ENCODE measurements at regions not wholly inside any gene's neighbourhood (a gene's known extent, or its start where the extent isn't known, plus 50 kb on each side); places are given as distances from the start of the nearest gene placed in this dataset.

- H3K4me3 ChIP-seq (replicated peaks in 1 of 2; ENCODE audit: low read depth in 2 of 2, low read length in 2 of 2) = no peak overlapping the region
- no peak for TF ChIP-seq CTCF (IDR thresholded peaks at IDR 0.05; ENCODE audit: low read depth, low read length)
- peak; percentile 36 to 56 for DNase-seq (ENCODE audit: low read depth in 2 of 2)
These were observed 241.9 kb downstream of the UQCRFS1 start for GRCh38 chr19:28971049-28971448.

DNA sequence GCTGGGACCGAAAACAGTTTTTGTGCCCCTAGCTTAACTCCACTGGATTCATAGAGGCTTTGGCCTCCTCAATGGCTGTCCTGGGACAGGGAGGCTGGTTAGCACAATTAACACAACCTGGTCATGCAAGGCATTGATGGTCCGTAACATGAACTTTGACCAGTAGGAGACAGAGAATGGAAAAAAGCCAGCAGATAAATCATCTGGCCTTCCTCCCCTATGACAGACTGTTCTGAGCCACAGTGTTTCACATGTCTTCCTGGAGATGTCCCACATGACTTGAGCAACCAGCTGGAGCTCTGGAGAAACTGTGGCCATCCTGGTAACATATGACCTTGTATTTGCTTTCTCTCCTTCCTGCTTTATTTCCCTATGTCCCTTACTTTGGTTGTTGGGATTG is 244.2 kb downstream of the UQCRFS1 start:
- no peak for DNase-seq (ENCODE audit: low read depth in 2 of 2)
- no peak for TF ChIP-seq CTCF (IDR thresholded peaks at IDR 0.05; ENCODE audit: low read depth, low read length)
- H3K4me3 ChIP-seq (replicated peaks in 1 of 2; ENCODE audit: low read depth in 2 of 2, low read length in 2 of 2) = no peak overlapping the region

DNA sequence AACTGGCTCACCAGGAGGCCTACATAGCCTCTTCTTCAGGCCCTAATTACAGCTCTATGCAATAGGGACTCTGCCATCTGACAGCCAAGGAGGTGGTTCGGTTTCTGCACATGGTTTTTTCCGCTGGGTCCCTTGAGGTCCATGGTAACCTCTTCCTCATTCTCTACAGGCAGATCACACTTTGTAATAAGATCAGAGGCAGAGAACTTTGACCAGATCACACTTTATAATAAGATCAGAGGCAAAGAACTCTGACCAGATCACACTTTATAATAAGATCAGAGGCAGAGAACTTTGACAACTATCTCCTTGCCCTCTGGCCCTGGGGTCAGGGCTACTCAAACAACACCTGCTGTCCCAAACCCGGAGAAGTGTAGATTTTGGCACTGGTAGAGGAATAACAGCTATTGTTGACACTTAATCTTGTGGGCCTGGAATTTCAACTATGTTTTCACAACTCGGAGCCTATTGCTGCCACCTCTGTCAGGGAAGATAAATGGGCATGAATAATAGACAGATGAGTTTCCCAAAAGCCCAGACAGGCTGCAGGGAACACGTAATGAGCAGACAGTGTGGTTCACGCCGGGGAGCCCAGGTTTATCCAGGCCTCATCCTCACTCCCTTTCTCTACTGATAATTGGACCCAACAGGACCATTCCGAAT is 246.1 kb downstream of the UQCRFS1 start:
- H3K4me3 ChIP-seq (replicated peaks in 1 of 2; ENCODE audit: low read depth in 2 of 2, low read length in 2 of 2) = no peak overlapping the region
- no peak for TF ChIP-seq CTCF (IDR thresholded peaks at IDR 0.05; ENCODE audit: low read depth, low read length)
- peak; percentile 32 to 38 for DNase-seq (ENCODE audit: low read depth in 2 of 2)

DNA sequence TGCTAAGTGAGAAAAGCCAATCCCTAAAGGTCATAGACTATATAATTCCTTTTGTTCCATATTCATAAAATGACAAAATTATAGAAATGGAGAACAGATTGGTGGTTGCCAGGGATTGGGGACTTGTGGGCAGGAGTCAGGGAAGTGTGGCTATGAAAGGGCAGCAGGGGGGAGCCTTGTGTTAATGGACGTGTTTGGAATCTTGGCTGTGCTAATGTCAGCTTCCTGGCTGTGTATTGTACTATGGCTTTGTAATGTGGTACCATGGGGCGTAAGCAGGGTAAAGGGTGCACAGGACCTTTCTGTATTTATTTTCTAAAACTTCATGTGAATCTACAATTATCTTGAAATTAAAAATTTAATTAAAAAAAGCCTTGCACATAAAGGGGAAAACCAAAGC is 248.5 kb downstream of the UQCRFS1 start:
- no peak for DNase-seq (ENCODE audit: low read depth in 2 of 2)
- no peak overlapping the region for H3K4me3 ChIP-seq (replicated peaks in 1 of 2; ENCODE audit: low read depth in 2 of 2, low read length in 2 of 2)
- TF ChIP-seq CTCF (IDR thresholded peaks at IDR 0.05; ENCODE audit: low read depth, low read length) = no peak

DNA sequence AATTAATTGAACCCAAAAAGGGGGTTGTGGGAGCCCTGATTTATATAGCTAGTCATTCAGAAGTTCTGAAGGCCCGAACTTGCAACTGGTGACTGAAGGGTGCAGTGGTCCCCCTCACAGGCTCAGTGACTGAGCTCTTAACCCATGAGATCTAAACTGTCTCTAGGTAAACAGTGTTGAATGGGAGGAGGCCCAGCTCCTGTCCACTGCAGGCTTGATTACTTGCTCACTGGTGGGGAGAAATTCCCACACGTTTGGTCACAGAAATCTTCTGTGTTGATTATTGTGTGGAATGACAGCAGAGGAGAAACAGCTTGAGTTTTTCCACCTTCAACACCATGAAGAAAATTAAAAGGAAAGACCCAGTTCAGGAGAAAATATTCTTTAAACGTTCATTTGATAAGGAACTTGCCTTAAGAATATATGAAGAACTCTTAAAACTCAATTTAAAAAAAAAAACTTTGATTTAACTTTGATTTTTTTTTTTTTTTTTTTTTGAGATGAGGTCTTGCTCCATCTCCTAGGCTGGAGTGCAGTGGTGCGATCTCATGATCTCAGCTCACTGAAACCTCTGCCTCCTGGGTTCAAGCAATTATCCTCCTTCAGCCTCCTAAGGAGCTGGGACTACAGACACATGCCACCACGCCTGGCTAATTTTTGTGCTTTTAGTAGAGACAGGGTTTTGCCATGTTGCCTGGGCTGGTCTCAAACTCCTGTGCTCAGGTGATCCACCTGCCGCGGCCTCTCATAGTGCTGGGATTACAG is 249.3 kb downstream of the UQCRFS1 start:
- H3K4me3 ChIP-seq (replicated peaks in 1 of 2; ENCODE audit: low read depth in 2 of 2, low read length in 2 of 2) = no peak overlapping the region
- TF ChIP-seq CTCF (IDR thresholded peaks at IDR 0.05; ENCODE audit: low read depth, low read length) = no peak
- DNase-seq (ENCODE audit: low read depth in 2 of 2) = peak in 1 of 2 donors; percentile 16

DNA sequence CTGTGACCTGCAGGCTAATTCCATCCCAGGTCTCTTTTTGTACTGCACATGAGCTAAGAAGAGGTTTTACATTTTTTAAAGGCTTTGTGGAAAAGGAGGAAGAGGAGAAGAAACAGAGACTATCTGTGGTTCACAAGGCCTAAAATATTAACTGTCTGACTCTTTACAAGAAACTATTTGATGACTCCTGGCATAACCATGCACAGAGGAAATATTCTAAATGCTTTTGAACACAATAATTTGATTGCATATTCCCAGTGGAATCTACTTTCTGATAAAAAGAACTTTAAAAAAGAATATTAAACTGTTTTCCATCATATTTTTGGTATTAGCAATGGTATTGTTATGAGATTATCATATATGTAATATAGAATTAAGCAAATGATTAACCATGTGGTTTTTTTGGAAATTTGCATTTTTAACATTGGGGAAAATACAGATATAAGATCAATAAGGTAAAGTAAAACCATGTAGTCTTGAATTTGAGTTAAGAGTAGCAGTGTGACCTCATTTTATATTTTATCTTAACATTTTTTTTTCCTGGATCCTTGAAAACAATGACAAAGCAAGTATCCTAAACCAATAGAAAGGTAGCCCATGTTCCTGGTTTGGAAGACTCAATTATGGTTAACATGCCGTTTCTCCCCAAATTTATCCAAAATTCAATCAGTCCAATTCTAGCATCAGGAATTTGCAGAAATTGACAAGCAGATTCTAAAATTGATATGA is 251.0 kb downstream of the UQCRFS1 start:
- H3K4me3 ChIP-seq (replicated peaks in 1 of 2; ENCODE audit: low read depth in 2 of 2, low read length in 2 of 2) = no peak overlapping the region
- peak; percentile 76 to 93 for DNase-seq (ENCODE audit: low read depth in 2 of 2)
- TF ChIP-seq CTCF (IDR thresholded peaks at IDR 0.05; ENCODE audit: low read depth, low read length) = no peak

All from cardiac fibroblast (primary cell).